ENCODE measurements at regions not wholly inside any gene's neighbourhood (a gene's known extent, or its start where the extent isn't known, plus 50 kb on each side); places are given as distances from the start of the nearest gene placed in this dataset.

DNA sequence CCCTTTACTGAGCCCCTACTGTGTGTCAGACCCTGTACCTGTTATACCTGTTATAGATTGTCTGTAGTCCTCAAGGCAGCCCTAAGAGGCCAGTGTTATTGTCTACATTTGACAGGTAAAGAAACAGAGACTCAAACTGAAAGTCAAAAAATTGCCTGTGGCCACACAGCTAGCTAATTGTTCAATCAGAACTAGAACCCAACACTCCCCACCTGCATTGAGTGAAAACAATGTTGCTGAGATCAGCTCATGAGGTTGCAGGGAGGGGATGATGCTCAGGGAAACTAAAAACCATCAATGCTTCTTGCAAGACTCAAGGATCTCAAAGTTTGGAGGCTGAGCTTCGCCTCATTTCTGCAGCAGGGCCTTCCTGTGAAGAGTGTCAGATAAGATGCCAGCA lies 109.5 kb upstream of the LMO4 start:
- no peak for TF ChIP-seq SUZ12 (IDR thresholded peaks at IDR 0.05; ENCODE audit: extremely low read depth, insufficient read depth, insufficient read length)
- TF ChIP-seq YY1 (IDR thresholded peaks at IDR 0.05; ENCODE audit: insufficient read depth, insufficient read length) = no peak
- TF ChIP-seq ZNF274 (IDR thresholded peaks at IDR 0.05; ENCODE audit: low read depth, low read length) = no peak

Data from NT2/D1 (cell line).